MCF 10A (cell line): ENCODE measurements at regions not wholly inside any gene's neighbourhood (a gene's known extent, or its start where the extent isn't known, plus 50 kb on each side); places are given as distances from the start of the nearest gene placed in this dataset.

Experiments used
- BruUV-seq: library from RNA; stranded (reverse); fragments of 400-500 nt; replicated peaks from 2 replicates; lab custom pipeline; 2021; lab: Mats Ljungman, UMichigan
- CTCF ChIA-PET: fragments of 300-600 bp; sonication (Branson Sonifier 250); formaldehyde crosslinking; extraction: SDS; loops from one replicate; lab custom pipeline; 2021; ENCODE audit warnings: antibody characterized with exemption, inconsistent platforms; lab: Yijun Ruan, JAX
- POLR2A ChIA-PET: fragments of 300-600, 350-650 bp; sonication (Branson Sonifier 250); formaldehyde crosslinking; extraction: SDS; loops from one replicate; lab custom pipeline; 2020; ENCODE audit warnings: antibody characterized with exemption, inconsistent platforms; lab: Yijun Ruan, JAX
- DNase-seq: peaks from one replicate; pipeline ENCODE4 v3.0.0-alpha.2; 2018; ENCODE audit not compliant: unreplicated experiment
- H3K27ac Mint-ChIP-seq: one replicate; pipeline ENCODE4 v1.8.0; 2022; ENCODE audit warnings: mild to moderate bottlenecking, low read depth, mixed read lengths; ENCODE audit not compliant: unreplicated experiment
- H3K27me3 Mint-ChIP-seq: one replicate; pipeline ENCODE4 v1.8.0; 2022; ENCODE audit warnings: mixed read lengths; ENCODE audit not compliant: insufficient read depth, unreplicated experiment
- H3K36me3 Mint-ChIP-seq: one replicate; pipeline ENCODE4 v1.8.0; 2022; ENCODE audit warnings: mild to moderate bottlenecking, moderate library complexity, mixed read lengths; ENCODE audit not compliant: insufficient read depth, unreplicated experiment
- H3K4me1 Mint-ChIP-seq: one replicate; pipeline ENCODE4 v1.8.0; 2022; ENCODE audit warnings: mixed read lengths; ENCODE audit not compliant: insufficient read depth, unreplicated experiment
- H3K4me3 Mint-ChIP-seq: one replicate; pipeline ENCODE4 v1.8.0; 2022; ENCODE audit warnings: mild to moderate bottlenecking, moderate library complexity, mixed read lengths; ENCODE audit not compliant: unreplicated experiment
- H3K9me3 Mint-ChIP-seq: one replicate; pipeline ENCODE4 v1.8.0; 2022; ENCODE audit warnings: mixed read lengths; ENCODE audit not compliant: unreplicated experiment
- intact Hi-C: fragments of 100-400 bp; cut with micrococcal nuclease; formaldehyde crosslinking; loops from 2 replicates; pipeline ENCODE4 v1.14.1; 2022
- TF ChIP-seq, protein P1 (sequence below): fragments of 200-600 bp; IDR thresholded peaks from one replicate; pipeline ENCODE4 v1.8.0; 2022; ENCODE audit warnings: antibody characterized with exemption, mild to moderate bottlenecking; ENCODE audit not compliant: unreplicated experiment

DNA sequence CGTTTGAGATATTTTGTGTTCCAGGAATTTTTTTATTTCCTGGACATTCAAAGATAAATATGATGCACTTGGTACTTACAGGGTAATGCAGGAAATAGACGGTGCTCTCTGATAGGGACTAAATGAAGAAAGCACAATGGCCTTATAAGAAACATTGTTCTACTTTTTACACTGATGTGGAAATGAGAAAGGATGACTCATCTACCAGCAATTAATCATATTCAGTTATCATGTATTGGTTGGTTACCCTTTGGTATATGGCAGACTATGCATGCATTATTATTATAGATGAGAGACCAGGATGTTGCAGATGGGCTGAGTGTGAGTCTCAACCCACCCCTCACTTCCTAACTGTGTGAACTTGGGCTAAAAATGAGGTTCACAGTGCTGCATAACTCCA is 222.2 kb downstream of the FLRT2 start:
- Mint-ChIP-seq H3K9me3 (no peaks in the 10 kb centered on the region), H3K36me3 (no peaks in the 10 kb centered on the region), H3K4me3 (no peak overlapping the region), H3K4me1 (no peaks in the 10 kb centered on the region), H3K27me3 (no peaks in the 10 kb centered on the region), H3K27ac (no peak overlapping the region)
- ChIA-PET CTCF (no interaction called here), POLR2A (no interaction called here)
- intact Hi-C loops: no loop called here
- DNase-seq: peak; percentile 17
- TF ChIP-seq, protein P1, sequence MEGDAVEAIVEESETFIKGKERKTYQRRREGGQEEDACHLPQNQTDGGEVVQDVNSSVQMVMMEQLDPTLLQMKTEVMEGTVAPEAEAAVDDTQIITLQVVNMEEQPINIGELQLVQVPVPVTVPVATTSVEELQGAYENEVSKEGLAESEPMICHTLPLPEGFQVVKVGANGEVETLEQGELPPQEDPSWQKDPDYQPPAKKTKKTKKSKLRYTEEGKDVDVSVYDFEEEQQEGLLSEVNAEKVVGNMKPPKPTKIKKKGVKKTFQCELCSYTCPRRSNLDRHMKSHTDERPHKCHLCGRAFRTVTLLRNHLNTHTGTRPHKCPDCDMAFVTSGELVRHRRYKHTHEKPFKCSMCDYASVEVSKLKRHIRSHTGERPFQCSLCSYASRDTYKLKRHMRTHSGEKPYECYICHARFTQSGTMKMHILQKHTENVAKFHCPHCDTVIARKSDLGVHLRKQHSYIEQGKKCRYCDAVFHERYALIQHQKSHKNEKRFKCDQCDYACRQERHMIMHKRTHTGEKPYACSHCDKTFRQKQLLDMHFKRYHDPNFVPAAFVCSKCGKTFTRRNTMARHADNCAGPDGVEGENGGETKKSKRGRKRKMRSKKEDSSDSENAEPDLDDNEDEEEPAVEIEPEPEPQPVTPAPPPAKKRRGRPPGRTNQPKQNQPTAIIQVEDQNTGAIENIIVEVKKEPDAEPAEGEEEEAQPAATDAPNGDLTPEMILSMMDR: no peak
- BruUV-seq: no TSS peak

DNA sequence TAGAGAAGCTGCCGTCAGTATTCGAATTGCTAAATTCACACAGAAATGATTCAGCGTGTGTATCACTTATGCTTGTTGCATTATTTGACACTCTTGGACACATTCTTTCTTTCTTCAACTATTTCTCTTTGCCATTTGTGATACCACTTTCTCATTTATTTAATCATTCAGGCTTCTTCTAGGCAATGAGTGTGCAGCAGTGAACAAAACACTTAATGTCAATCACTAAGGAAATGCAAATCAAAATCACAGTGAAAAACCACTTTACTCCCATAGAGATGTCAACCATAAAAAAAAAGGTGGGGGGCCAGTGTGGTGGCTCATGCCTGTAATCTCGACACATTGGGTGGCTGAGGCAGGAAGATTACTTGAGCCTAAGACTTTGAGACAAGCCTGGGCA is 214.6 kb downstream of the FLRT2 start:
- no TSS peak for BruUV-seq
- Mint-ChIP-seq H3K4me1 (no peaks in the 10 kb centered on the region), H3K9me3 (no peaks in the 10 kb centered on the region), H3K27ac (no peak overlapping the region), H3K4me3 (no peak overlapping the region), H3K36me3 (no peaks in the 10 kb centered on the region), H3K27me3 (peaks cover 10% of the 10 kb centered on the region)
- TF ChIP-seq, protein P1: no peak
- DNase-seq: no peak
- ChIA-PET POLR2A (no interaction called here), CTCF (no interaction called here)
- intact Hi-C loops: no loop called here

DNA sequence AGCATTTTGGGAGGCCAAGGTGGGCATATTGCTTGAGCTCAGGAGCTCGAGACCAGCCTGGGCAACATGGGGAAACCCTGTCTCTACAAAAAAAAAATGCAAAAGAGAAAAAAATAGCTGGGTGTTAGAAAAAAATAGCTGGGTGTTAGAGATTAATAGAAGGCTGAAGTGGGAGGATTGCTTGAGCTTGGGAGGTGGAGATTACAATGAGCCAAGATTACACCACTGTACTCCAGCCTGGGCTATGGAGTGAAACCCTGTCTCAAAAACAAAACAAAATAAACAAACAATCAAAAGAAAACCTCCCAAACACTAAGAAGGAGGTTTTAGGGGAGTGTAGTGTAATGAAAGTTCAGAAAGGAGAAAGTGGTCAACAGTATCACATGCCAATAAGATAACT is 202.1 kb downstream of the FLRT2 start:
- Mint-ChIP-seq H3K9me3 (no peaks in the 10 kb centered on the region), H3K4me3 (no peak overlapping the region), H3K36me3 (no peaks in the 10 kb centered on the region), H3K27ac (no peak overlapping the region), H3K27me3 (no peaks in the 10 kb centered on the region), H3K4me1 (peaks cover 14% of the 10 kb centered on the region)
- TF ChIP-seq, protein P1: no peak
- no TSS peak for BruUV-seq
- DNase-seq: no peak
- intact Hi-C loops: no loop called here
- ChIA-PET CTCF (no interaction called here), POLR2A (no interaction called here)

DNA sequence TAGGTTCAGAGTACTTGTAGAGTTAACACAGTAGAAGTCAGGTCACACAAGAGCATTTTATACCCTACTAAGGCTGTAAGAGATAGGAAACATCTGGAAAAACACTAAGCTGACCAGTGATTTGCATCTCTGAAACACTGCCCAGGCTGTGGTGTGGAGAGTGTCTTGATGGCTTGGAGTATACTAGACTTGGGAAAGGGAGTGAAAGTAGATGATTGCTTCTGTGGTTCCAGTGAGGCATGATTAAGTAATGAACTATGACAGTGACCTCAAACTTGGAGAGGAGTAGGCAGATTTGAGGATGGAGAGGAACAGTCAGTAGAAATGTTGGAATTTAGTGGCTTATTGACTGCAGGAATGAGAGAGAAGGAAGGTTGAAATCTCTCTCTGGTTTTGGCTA is 201.2 kb downstream of the FLRT2 start:
- ChIA-PET CTCF (no interaction called here), POLR2A (no interaction called here)
- H3K27ac Mint-ChIP-seq: peak overlapping the region; percentile 1
- peaks cover 14% of the 10 kb centered on the region for H3K4me1 Mint-ChIP-seq
- H3K27me3 Mint-ChIP-seq: no peaks in the 10 kb centered on the region
- no peaks in the 10 kb centered on the region for H3K36me3 Mint-ChIP-seq
- peak; percentile 47 for DNase-seq
- no TSS peak for BruUV-seq
- intact Hi-C loops: no loop called here
- no peaks in the 10 kb centered on the region for H3K9me3 Mint-ChIP-seq
- H3K4me3 Mint-ChIP-seq: no peak overlapping the region
- TF ChIP-seq, protein P1: no peak
